Activated T-cell treated with anti-CD3 and anti-CD28 coated beads, Interleukin-2, amount 50 U/mL, for 48 hours (primary cell): ENCODE measurements at regions not wholly inside any gene's neighbourhood (a gene's known extent, or its start where the extent isn't known, plus 50 kb on each side); places are given as distances from the start of the nearest gene placed in this dataset.

Experiments used
- DNase-seq, 2 experiments: peaks; one replicate each; pipeline ENCODE4 v3.0.0-alpha.2; 2020

GRCh38 chr5:105947461-105947860 lies 1723.3 kb downstream of the EFNA5 start:
- no peak for DNase-seq

- DNase-seq, result no peak
Observed at GRCh38 chr5:105945203-105945972, 1725.3 kb downstream of the EFNA5 start.

- no peak for DNase-seq
Observed at GRCh38 chr5:105940181-105940580, 1730.6 kb downstream of the EFNA5 start.

GRCh38 chr5:105934171-105934570 lies 1736.6 kb downstream of the EFNA5 start:
- no peak for DNase-seq

GRCh38 chr5:105931881-105932421 lies 1738.8 kb downstream of the EFNA5 start:
- DNase-seq, result no peak

- no peak for DNase-seq
Observed at GRCh38 chr5:105929858-105930257, 1740.9 kb downstream of the EFNA5 start.

- DNase-seq, result no peak
Observed at GRCh38 chr5:105924366-105924765, 1746.4 kb downstream of the EFNA5 start.

- no peak for DNase-seq
Observed at GRCh38 chr5:105922574-105922973, 1748.2 kb downstream of the EFNA5 start.

- no peak for DNase-seq
Observed at GRCh38 chr5:105922080-105922479, 1748.7 kb downstream of the EFNA5 start.

- DNase-seq, result no peak
Observed at GRCh38 chr5:105917189-105917588, 1753.5 kb downstream of the EFNA5 start.

GRCh38 chr5:105907016-105907415 lies 1763.7 kb downstream of the EFNA5 start:
- DNase-seq, result no peak

GRCh38 chr5:105905392-105905791 lies 1765.3 kb downstream of the EFNA5 start:
- no peak for DNase-seq

- no peak for DNase-seq
Observed at GRCh38 chr5:105903069-105903468, 1767.7 kb downstream of the EFNA5 start.

GRCh38 chr5:105899726-105900125 lies 1771.0 kb downstream of the EFNA5 start:
- DNase-seq, result no peak

- no peak for DNase-seq
Observed at GRCh38 chr5:105898183-105898582, 1772.6 kb downstream of the EFNA5 start.

GRCh38 chr5:105885266-105885665 lies 1785.5 kb downstream of the EFNA5 start:
- DNase-seq, result no peak

- DNase-seq, result no peak
Observed at GRCh38 chr5:105882956-105883481, 1787.7 kb downstream of the EFNA5 start.

- DNase-seq, result no peak
Observed at GRCh38 chr5:105878402-105878801, 1792.3 kb downstream of the EFNA5 start.

- no peak for DNase-seq
Observed at GRCh38 chr5:105877592-105877991, 1793.1 kb downstream of the EFNA5 start.

GRCh38 chr5:105874316-105874715 lies 1796.4 kb downstream of the EFNA5 start:
- DNase-seq, result no peak

- no peak for DNase-seq
Observed at GRCh38 chr5:105872569-105873270, 1798.0 kb downstream of the EFNA5 start.

- DNase-seq, result no peak
Observed at GRCh38 chr5:105868038-105868780, 1802.5 kb downstream of the EFNA5 start.

GRCh38 chr5:105865834-105866233 lies 1804.9 kb downstream of the EFNA5 start:
- DNase-seq, result no peak
